GM10266 (cell line): ENCODE measurements at regions not wholly inside any gene's neighbourhood (a gene's known extent, or its start where the extent isn't known, plus 50 kb on each side); places are given as distances from the start of the nearest gene placed in this dataset.
"Not testable (repeated sequence)": the region's sequence is repeated elsewhere in the genome, so short reads cannot be mapped to it uniquely, and the experiment has no call there.

Experiments
- DNase-seq: peaks from one replicate; pipeline ENCODE4 v3.0.0; 2012; ENCODE audit errors: extremely low spot score
- CTCF ChIP-seq: IDR thresholded peaks from 2 replicates; pipeline ENCODE4 v1.5.1; 2012; ENCODE audit warnings: mild to moderate bottlenecking, low read depth; ENCODE audit not compliant: control insufficient read depth, insufficient read depth; ENCODE audit errors: missing control alignments

DNA sequence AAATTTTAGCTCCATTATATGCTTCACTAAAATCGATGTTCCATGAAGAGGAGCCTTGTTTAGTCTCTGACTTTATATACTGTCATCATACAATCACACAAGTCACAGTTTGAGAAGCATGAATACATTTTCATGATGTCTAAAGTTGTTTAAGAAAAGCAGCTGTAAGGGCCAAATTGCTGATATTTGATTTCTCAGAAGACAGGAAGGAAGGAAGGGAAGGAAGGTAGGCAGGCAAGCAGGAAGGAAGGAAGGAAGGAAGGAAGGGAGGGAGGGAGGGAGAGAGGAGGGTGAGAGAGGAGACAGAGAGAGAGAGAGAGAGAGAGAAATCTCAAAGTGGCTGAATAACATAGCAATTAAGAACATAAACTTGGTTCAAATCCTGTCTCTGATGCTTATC lies 153.7 kb downstream of the RTL9 start:
- no peak for TF ChIP-seq CTCF
- no peak for DNase-seq

DNA sequence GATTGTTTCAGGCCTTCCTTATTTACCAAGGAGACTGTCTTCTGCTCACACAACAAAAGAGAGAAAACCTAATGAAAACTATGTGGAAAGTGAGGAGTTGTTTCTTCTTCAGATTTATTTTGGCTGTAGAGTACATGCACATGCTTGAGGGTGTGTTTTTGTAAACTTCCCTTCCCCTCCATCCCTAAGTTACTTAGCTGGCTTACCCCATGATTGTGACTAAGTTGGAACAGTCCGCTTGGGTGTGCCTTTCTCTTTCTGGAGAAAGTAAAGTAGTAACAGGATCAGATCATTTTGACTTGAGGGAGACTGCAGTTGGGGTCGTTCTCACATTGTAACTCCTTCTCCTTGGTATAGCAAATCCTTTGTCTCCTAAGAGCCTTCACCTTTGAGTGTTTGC lies 155.9 kb downstream of the RTL9 start:
- TF ChIP-seq CTCF = no peak
- no peak for DNase-seq

- DNase-seq = no peak
- TF ChIP-seq CTCF = no peak
Observed at GRCh38 chrX:110519501-110519900, 160.9 kb downstream of the RTL9 start.

- DNase-seq = no peak
- no peak for TF ChIP-seq CTCF
Observed at GRCh38 chrX:110519906-110520452, 161.3 kb downstream of the RTL9 start.

GRCh38 chrX:110520652-110521051 lies 162.0 kb downstream of the RTL9 start:
- DNase-seq = not testable (repeated sequence)

- TF ChIP-seq CTCF = no peak
- DNase-seq = no peak
Observed at GRCh38 chrX:110531873-110532580, 173.4 kb downstream of the RTL9 start.

DNA sequence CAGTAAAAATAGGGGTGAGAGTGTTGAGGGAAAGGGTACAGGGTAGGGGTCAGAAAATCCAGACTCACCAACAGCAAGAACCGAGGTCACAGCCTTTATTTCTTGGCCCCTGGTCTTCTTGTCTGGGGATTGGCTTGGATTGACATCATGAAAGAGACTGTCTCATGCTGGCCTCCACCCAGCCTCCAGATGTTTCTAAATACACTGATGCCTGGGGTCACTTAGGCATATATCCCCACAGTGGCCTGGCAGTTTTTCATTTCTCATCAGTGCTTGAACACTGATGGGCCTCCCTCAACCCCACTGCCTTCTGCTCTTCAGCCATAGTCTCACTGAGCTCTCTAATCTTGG lies 173.9 kb downstream of the RTL9 start:
- DNase-seq = no peak
- TF ChIP-seq CTCF = no peak

GRCh38 chrX:110536816-110537215 lies 178.2 kb downstream of the RTL9 start:
- TF ChIP-seq CTCF = no peak
- no peak for DNase-seq
